Peyer's patch (tissue), 4 donors: ENCODE measurements at regions not wholly inside any gene's neighbourhood (a gene's known extent, or its start where the extent isn't known, plus 50 kb on each side); places are given as distances from the start of the nearest gene placed in this dataset.

Experiments used
- POLR2A ChIP-seq, 2 donors: fragments of 450-650 bp; IDR thresholded peaks; one replicate each; pipeline ENCODE4 v1.5.1; 2017; ENCODE audit warnings: antibody characterized with exemption in 2 of 2, mild to moderate bottlenecking in 2 of 2, moderate library complexity in 2 of 2
- TF ChIP-seq, protein P1 (sequence below), 6 experiments: fragments of 450-650 bp in 4 of 6; fragments of 200-600 bp in 2 of 6; sonication (generic) in 1 of 6; IDR thresholded peaks; one replicate each; pipeline ENCODE4 v1.5.1; 2017 to 2019; ENCODE audit warnings: antibody characterized with exemption in 6 of 6, mild to moderate bottlenecking in 3 of 6, moderate library complexity in 1 of 6

GRCh38 chr20:23147647-23147963 lies 61.5 kb upstream of the CD93 start:
- TF ChIP-seq, protein P1, sequence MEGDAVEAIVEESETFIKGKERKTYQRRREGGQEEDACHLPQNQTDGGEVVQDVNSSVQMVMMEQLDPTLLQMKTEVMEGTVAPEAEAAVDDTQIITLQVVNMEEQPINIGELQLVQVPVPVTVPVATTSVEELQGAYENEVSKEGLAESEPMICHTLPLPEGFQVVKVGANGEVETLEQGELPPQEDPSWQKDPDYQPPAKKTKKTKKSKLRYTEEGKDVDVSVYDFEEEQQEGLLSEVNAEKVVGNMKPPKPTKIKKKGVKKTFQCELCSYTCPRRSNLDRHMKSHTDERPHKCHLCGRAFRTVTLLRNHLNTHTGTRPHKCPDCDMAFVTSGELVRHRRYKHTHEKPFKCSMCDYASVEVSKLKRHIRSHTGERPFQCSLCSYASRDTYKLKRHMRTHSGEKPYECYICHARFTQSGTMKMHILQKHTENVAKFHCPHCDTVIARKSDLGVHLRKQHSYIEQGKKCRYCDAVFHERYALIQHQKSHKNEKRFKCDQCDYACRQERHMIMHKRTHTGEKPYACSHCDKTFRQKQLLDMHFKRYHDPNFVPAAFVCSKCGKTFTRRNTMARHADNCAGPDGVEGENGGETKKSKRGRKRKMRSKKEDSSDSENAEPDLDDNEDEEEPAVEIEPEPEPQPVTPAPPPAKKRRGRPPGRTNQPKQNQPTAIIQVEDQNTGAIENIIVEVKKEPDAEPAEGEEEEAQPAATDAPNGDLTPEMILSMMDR (IDR thresholded peaks at IDR 0.05) = no peak
- no peak for TF ChIP-seq POLR2A (IDR thresholded peaks at IDR 0.05)
